ENCODE measurements at regions not wholly inside any gene's neighbourhood (a gene's known extent, or its start where the extent isn't known, plus 50 kb on each side); places are given as distances from the start of the nearest gene placed in this dataset.

DNA sequence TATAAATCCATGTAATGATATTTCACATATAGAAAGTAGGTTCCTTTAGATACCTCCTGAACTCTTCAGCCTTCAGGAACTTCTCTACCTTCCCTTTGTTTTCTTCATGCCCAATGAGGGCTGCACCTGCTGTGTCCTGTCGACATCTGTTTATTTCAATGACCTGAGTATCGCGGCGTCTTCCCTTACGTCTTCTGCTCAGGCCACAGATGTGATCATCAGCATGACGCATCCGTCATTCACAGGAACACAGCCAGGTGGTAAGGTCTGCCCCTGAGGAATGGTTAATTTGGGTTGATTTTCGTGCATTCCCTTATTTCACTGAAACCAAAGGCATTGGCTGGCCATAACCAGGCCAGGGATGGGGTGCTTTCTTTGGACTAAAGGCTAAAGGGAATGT, 217.1 kb downstream of the MED10 start:
- TF ChIP-seq, protein P1, sequence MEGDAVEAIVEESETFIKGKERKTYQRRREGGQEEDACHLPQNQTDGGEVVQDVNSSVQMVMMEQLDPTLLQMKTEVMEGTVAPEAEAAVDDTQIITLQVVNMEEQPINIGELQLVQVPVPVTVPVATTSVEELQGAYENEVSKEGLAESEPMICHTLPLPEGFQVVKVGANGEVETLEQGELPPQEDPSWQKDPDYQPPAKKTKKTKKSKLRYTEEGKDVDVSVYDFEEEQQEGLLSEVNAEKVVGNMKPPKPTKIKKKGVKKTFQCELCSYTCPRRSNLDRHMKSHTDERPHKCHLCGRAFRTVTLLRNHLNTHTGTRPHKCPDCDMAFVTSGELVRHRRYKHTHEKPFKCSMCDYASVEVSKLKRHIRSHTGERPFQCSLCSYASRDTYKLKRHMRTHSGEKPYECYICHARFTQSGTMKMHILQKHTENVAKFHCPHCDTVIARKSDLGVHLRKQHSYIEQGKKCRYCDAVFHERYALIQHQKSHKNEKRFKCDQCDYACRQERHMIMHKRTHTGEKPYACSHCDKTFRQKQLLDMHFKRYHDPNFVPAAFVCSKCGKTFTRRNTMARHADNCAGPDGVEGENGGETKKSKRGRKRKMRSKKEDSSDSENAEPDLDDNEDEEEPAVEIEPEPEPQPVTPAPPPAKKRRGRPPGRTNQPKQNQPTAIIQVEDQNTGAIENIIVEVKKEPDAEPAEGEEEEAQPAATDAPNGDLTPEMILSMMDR (IDR thresholded peaks at IDR 0.05; ENCODE audit: low read depth, low read length, poor library complexity, severe bottlenecking) = no peak
- no peak for TF ChIP-seq EZH2phosphoT487 (IDR thresholded peaks at IDR 0.05; ENCODE audit: borderline replicate concordance, low read length)

All from DOHH2 (cell line).